ENCODE measurements at regions not wholly inside any gene's neighbourhood (a gene's known extent, or its start where the extent isn't known, plus 50 kb on each side); places are given as distances from the start of the nearest gene placed in this dataset.
A peak's percentile ranks its signal among the peaks of the same experiment; 100 is the strongest.

DNA sequence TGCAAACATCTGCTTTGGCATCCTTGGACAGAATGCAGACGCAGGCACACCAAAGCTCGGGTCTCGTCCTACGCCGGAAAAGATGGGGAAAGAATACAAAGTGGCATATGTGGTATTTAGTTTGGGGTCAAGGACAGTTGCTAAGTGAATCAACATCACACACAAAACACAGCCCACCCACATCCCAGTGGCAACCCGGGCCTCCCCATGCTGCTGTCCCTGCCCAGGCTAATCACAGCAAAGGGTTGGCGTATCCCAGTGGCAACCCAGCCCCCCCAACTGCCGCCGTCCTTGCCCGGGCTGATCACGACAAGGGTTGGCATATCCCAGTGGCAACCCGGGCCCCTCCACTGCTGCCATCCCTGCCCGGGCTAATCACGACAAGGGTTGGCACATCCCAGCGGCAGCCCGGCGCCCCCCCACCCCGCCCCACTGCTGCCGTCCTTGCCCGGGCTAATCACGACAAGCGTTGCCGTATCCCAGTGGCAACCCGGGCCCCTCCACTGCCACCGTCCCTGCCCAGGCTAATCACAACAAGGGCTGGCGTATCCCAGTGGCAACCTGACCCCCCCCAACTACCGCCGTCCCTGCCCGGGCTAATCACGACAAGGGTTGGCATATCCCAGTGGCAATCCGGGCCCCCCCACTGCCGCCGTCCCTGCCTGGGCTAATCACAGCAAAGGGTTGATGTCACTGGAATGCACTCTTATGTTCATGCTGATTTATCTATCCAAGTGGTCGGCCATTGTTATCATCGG is 167.8 kb upstream of the SOX1 start:
- Histone ChIP-seq H3K27ac (no peak overlapping the region), H3K36me3 (no peaks in the 10 kb centered on the region), H3K27me3 (no peaks in the 10 kb centered on the region), H3K4me1 (peaks cover 0 to 10% of the 10 kb centered on the region in 2 donors), H3K9me3 (no peaks in the 10 kb centered on the region), H3K4me3 (replicated peaks in 1 of 3) (no peak overlapping the region)
- WGBS, 2 donors: 86 to 88% methylated on average over 20 to 32 of the region's 35 CpGs
- DNase-seq: no peak
- TF ChIP-seq, protein P1, sequence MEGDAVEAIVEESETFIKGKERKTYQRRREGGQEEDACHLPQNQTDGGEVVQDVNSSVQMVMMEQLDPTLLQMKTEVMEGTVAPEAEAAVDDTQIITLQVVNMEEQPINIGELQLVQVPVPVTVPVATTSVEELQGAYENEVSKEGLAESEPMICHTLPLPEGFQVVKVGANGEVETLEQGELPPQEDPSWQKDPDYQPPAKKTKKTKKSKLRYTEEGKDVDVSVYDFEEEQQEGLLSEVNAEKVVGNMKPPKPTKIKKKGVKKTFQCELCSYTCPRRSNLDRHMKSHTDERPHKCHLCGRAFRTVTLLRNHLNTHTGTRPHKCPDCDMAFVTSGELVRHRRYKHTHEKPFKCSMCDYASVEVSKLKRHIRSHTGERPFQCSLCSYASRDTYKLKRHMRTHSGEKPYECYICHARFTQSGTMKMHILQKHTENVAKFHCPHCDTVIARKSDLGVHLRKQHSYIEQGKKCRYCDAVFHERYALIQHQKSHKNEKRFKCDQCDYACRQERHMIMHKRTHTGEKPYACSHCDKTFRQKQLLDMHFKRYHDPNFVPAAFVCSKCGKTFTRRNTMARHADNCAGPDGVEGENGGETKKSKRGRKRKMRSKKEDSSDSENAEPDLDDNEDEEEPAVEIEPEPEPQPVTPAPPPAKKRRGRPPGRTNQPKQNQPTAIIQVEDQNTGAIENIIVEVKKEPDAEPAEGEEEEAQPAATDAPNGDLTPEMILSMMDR (IDR thresholded peaks at IDR 0.05): no peak
- TF ChIP-seq POLR2A (IDR thresholded peaks at IDR 0.05): no peak
- intact Hi-C loops (cut with DNase I): no loop called here

DNA sequence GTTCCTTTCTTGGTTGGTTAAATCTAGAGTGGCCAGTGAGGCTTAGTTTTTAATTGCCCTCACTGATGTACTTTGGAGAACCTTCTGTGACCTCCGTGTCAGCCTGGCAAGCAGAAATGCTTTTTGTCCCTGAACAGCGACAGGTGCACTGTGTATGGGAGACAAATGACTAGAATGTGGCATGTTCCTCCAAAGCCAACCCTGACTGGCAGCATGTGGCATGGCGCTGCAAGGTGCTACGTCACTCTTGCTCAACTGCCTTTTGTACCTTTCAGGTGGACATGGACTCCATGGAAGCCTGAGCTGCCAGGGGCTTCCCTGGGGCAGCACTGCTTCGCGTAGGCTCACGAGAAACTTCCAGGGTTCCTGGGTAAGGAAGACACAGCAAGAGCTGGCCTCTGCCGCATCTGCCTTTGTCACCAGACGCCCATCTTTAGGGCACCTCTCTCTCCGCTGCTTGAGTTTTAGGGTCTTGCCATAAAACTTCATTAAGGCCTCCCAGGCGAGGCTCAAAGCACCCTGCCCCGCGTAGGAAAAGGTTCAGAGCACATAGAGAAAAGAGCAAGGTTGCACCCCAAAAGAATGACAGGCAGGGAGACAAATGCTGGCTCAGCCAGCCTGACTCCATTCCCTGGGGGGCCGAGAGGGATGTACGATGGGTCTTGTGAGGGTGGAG is 167.1 kb upstream of the SOX1 start:
- WGBS, 2 donors: 79 to 85% methylated on average over 15 of the region's 15 CpGs
- Histone ChIP-seq H3K4me1 (peaks cover 0 to 10% of the 10 kb centered on the region in 2 donors), H3K9me3 (no peaks in the 10 kb centered on the region), H3K4me3 (replicated peaks in 1 of 3) (no peak overlapping the region), H3K36me3 (no peaks in the 10 kb centered on the region), H3K27ac (no peak overlapping the region), H3K27me3 (no peaks in the 10 kb centered on the region)
- no peak for DNase-seq
- intact Hi-C loops (cut with DNase I): no loop called here
- TF ChIP-seq POLR2A (IDR thresholded peaks at IDR 0.05): no peak
- TF ChIP-seq, protein P1 (IDR thresholded peaks at IDR 0.05): no peak

DNA sequence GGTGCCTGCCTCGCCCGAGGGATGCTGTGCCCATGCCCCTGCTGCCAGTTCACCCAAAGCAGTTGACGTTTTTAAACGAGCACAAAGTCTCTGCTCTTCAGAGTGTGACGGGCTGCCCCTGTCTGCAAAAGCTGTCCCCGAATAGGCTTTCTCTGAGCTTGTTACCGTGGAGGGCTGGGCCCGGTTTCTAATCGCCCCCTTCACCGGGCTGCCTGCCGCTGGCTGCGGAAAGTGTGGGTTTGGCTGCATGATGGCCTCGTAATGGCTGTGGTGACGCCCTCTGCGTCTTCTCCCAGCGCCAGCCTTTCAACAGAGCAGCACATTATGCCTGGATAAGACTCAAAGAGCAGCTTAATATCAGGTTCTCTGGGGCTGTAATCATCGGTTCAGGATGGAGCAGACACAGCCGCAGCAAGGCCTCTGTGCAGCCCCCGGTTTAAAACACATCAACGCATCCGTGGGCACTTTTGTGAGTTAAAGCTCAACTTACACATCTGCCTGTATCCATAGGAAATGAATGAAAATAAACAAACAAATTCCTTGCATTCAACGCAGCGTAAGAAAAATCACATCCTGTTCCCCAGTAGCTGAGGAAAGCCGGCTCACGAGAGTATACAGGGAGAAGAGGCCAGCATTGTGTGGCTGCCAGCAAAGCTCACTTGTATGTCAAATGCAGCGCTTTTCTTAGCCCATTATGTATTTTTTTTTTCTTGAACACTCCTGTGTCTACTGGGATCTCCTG is 166.4 kb upstream of the SOX1 start:
- DNase-seq: peak; percentile 10 to 19
- TF ChIP-seq, protein P1 (IDR thresholded peaks at IDR 0.05): no peak
- TF ChIP-seq POLR2A (IDR thresholded peaks at IDR 0.05): no peak
- Histone ChIP-seq H3K27me3 (no peaks in the 10 kb centered on the region), H3K9me3 (no peaks in the 10 kb centered on the region), H3K4me1 (peaks cover 0 to 10% of the 10 kb centered on the region in 2 donors), H3K4me3 (replicated peaks in 1 of 3) (no peak overlapping the region), H3K36me3 (no peaks in the 10 kb centered on the region), H3K27ac (no peak overlapping the region)
- WGBS, 2 donors: 8 to 19% methylated on average over 12 to 26 of the region's 26 CpGs
- intact Hi-C loops (cut with DNase I): no loop called here

DNA sequence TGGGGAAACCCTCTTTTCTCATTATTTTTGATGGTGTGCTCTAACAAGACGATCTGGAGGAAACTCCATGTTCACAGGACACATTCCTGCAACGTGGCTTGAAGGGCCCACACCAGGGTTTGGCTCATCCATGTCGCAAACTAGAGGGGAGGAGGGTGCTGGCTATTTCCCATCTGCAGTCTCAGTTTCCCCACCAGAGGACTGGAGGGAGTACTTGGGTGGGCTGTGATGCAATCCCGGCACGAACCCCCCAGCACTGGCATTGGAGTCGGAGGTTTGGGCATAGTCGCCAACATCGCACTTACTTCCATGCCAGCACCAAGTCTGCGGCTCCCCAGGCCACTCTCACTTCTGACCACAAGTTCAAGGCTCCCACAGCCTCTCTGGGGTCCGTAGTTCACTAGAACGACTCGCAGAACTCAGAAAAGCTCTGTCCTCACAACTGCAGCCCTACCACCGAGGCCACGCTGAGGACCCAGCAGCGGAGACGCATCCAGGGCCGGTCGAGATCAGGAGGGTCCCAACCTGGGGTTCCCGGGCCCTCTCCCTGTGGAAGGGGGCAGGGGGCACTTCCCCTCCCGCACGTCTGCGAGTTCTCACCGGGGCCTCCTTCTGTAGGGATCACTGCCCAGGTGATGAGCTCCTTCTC is 165.6 kb upstream of the SOX1 start:
- 80% methylated on average over 20 to 22 of the region's 23 CpGs for WGBS, 2 donors
- intact Hi-C loops (cut with DNase I): no loop called here
- no peak for TF ChIP-seq POLR2A (IDR thresholded peaks at IDR 0.05)
- TF ChIP-seq, protein P1 (IDR thresholded peaks at IDR 0.05): no peak
- no peak for DNase-seq
- H3K4me3 ChIP-seq (replicated peaks in 1 of 3): no peak overlapping the region
- no peaks in the 10 kb centered on the region for H3K9me3 ChIP-seq
- H3K27ac ChIP-seq: no peak overlapping the region
- H3K27me3 ChIP-seq: no peaks in the 10 kb centered on the region
- H3K4me1 ChIP-seq: peaks cover 0 to 10% of the 10 kb centered on the region in 2 donors
- no peaks in the 10 kb centered on the region for H3K36me3 ChIP-seq

All from thyroid gland (tissue), 4 donors.